Fibroblast of mammary gland (primary cell): ENCODE measurements at regions not wholly inside any gene's neighbourhood (a gene's known extent, or its start where the extent isn't known, plus 50 kb on each side); places are given as distances from the start of the nearest gene placed in this dataset.
"Not testable (repeated sequence)": the region's sequence is repeated elsewhere in the genome, so short reads cannot be mapped to it uniquely, and the experiment has no call there.

ENCODE experiments used
- DNase-seq: peaks from one replicate; pipeline ENCODE4 v3.0.0-alpha.2; 2010; ENCODE audit warnings: low read depth
- H3K4me3 ChIP-seq: 2 replicates; pipeline ENCODE4 v1.5.1; 2011; ENCODE audit warnings: low read depth, mild to moderate bottlenecking, low read length, moderate library complexity; ENCODE audit not compliant: control insufficient read depth
- CTCF ChIP-seq: conservative IDR thresholded peaks from 2 replicates; pipeline ENCODE4 v1.5.1; 2011; ENCODE audit warnings: low read depth, low read length, inconsistent platforms; ENCODE audit not compliant: control insufficient read depth, insufficient read depth

DNA sequence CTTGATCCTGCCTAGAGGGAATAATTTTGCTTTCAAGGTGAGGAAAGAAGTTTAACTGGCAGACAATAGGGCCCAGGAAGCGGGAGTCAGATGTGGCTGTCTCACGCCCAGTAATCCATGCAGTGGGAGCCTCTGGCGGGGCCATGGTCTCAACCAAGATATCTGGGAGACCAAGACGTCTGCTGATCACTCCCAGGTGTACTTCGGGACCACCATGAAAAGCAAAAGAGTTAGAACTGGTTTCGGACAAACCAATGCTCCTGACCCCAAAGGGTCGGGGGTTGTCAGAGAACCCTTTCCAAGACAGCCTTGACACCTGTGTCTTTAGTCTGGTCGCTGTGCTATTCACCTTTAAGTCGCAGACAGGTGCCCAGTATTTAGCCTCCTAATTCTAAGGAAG lies 256.9 kb upstream of the MBL2 start:
- no peak for TF ChIP-seq CTCF
- DNase-seq, result no peak
- H3K4me3 ChIP-seq, result no peak overlapping the region

- not testable (repeated sequence) for H3K4me3 ChIP-seq, DNase-seq
Observed at GRCh38 chr10:53025765-53026164, 253.2 kb upstream of the MBL2 start.

DNA sequence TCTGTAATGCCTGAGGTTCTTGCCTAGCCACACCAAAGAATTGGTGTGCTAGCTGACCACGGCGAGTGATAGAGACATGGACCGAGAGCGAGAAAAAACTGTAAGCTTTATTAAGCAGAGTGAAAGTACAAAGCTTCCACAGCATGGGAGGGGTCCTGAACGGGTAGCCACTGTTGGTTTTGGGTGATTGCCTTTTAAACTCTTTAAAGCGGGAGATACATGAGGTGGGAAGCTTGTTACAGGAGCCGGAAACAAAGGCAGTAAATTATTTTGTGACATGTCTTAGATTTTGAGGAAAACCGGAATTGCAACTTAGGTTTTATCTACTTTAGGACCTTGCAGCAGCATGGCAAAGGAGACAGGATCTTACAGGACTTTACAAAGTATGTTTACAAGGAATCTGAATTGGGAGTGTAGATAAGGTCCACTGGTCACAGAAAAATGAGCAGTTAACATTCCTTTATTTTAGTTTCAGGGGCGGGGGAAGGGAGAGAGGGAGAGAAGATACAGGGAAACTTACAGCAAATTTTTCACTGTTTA lies 252.7 kb upstream of the MBL2 start:
- no peak overlapping the region for H3K4me3 ChIP-seq
- DNase-seq, result no peak
- TF ChIP-seq CTCF, result no peak

- no peak overlapping the region for H3K4me3 ChIP-seq
- no peak for TF ChIP-seq CTCF
- DNase-seq, result no peak
Observed at GRCh38 chr10:53023411-53023810, 250.8 kb upstream of the MBL2 start.

GRCh38 chr10:53022611-53023088 lies 250.1 kb upstream of the MBL2 start:
- DNase-seq, result no peak
- no peak overlapping the region for H3K4me3 ChIP-seq
- TF ChIP-seq CTCF, result no peak

DNA sequence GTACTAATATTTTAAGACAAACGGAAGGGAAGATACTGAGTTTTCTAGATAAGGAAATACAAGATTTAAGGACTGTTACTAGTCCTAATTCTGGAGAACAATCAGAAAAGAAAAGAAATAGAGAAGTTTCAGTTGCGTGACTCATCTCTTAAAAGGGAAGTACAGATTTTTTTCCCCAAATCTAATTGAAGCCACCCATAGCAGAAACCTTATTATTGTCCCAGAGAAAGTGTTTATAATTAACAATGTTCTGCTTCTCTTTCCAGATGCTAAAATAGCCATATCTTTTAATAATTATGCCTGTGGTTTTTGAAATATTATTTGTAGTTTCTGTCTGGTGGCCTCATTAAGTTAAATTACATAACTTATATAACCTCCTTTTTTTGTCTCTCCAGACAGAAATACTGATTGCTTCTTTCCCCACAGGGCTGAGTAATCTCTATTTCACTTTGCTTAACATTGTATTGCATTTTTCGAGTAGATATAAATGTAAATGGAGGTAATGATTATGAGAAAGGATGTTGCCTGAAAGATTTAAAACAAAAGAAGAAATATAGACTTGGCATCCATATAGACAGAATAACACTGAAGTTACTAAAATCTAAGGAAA lies 240.7 kb upstream of the MBL2 start:
- TF ChIP-seq CTCF, result no peak
- DNase-seq, result no peak
- no peak overlapping the region for H3K4me3 ChIP-seq

GRCh38 chr10:53009961-53010907 lies 237.7 kb upstream of the MBL2 start:
- TF ChIP-seq CTCF, result no peak
- DNase-seq, result no peak
- no peak overlapping the region for H3K4me3 ChIP-seq
